ENCODE measurements at regions not wholly inside any gene's neighbourhood (a gene's known extent, or its start where the extent isn't known, plus 50 kb on each side); places are given as distances from the start of the nearest gene placed in this dataset.

DNA sequence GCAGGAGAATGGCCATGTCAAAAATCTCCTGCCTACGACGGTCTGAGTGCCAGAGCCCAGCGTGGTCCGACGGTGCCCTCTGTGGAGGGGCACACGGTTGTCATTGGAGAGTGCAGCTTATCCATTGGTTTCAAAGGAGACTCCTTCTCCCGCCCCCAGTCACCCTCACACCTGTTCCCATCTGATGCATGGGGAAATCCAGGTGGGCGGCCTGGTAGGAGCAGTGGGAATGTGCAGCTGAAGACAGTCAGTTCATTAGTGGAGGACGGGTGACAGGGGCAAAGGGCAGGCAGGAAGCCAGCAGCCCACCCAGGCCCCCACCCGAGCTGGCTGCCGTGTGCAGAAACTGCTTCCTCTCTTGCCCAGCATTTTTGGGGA, 162.3 kb downstream of the IRF8 start:
- no peak for DNase-seq (ENCODE audit: low spot score)

DNA sequence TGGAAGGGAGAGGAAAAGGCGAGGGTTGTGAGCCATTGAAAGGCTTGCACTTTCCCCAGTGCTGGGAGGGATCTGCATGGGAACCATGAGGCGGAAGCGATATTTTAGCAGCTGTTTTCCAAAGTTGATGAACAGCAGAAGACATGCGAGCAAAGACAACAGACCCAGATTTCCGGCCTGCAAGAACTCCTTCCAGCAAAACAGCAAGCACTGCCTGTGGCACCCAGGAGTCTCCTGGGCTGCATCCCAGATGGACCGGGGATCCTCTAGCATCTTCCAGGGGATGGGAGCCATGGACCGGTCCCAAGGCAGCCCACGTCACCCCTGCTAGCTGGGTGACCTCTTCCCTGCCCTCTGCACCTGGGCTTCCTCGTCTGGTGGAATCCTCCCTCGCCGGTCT, 162.8 kb downstream of the IRF8 start:
- no peak for DNase-seq (ENCODE audit: low spot score)

DNA sequence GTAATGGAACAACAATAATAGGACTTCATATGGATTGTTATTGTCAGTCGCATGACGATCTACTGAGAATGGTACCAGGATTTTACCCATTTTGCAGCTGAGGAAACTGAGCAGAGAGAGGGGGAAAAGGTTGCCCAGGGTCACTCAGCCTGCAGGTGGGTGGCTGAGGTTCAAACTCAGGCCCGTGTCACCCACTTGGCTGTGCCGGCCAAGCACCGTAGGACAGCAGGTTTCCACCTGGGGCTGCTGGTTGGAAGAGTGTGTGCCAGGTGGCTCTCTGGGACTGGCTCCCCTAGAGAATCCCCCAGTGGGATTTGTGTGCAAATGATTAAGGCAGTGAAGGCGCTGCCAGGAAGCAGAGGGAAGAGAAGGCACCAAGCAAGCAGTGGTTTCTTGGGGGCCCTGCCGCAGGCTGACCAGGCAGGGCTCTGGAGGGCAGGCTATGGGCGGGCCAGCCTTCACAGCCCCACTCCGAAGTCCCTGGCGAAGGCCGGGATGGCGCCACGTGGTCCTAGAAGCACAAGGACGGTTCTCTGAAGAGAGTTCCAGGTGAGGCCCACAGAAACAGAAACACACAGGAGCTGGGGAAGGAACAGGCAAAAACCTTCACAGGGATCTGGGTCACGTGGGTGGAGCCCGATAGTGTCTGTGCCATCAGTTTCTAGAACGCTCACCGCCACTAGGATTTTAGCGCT, 163.5 kb downstream of the IRF8 start:
- DNase-seq (ENCODE audit: low spot score) = no peak

DNA sequence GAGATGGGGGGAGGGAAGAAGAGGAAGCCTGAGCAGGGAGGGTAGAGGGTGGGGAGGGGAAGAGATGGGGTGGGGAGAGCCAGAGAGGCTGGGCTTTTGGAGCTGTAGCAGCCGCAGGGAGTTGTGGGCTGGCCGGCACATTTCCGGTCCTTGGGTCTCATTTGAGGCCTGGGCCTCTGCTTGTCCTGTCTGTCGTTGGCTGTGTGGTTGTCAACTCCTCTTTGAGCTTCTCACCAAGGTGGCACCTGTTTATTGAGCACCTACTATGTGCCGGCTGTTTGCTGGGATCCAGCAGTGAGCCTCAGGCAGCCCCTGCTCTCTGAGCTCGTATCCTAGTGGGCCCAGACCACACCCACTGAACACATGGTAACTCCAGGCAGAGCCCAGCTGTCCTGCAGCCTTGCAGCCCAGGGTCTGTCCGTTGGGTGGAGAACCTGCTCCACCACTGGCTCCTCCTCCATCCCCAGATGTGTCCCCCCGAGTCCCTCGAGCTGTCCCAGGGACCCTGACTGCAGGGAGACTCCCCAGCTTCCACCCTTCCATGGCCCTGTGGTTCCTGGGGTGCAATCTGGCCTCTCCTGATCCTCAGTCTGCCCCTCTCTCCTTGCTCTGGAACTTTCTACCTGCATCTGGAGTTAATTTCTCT, 164.9 kb downstream of the IRF8 start:
- no peak for DNase-seq (ENCODE audit: low spot score)

DNA sequence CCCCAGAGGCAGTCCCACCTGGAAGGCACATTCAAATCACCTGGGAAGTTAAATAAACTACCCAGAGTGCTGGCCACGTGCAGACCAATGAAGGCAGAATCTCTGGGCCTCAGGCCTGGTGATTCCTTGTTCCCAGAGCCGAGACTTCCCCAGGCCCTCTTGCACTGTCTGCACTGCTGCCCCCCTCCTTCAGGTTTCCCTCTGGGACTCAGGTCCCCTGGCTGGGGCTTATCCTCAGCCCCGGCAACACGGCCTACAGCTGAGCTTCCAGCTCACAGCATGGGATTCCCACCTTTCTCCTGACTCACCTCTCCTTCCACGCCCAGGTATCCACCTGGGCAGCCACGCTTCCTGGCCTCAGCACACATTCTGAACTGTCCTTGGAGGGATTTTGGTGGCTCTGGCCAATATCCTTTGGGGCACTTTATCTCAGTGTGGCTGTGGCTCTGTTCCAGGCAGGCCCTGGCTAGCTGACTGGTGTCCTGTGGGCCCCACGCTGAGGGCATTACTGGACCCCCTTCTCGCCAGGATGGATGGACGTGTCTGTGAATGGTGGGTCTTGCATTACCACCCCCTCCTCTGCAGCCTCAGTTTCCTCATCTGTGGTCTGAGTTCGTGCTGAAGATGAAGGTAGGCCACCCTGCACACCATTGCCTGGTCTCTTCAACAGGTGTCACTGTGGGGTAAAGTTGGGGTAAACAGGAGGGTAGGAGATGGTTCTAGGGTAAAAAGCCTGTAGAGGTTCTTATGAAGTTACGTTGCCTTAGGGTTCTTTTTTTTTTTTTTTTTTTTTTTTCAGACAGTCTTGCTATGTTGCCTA, 165.7 kb downstream of the IRF8 start:
- DNase-seq (ENCODE audit: low spot score) = no peak

DNA sequence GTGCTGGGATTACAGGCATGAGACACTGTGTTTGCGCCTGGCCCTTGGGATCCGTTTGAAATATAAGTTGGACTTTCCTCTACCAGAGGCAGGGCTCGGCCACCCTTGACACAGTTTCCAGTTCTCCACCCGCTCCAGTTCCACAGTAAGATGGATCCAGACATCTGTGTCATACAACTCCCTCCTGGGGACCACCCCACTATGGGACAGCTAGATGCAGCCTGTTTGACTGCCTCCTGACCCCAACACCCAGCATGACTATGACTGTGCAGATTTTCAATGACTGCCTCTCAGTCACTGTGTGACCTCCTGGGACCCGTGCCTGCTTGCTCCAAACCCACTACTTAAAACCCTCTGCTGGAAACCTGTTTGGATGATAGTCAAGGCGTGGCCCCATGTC, 166.7 kb downstream of the IRF8 start:
- no peak for DNase-seq (ENCODE audit: low spot score)

DNA sequence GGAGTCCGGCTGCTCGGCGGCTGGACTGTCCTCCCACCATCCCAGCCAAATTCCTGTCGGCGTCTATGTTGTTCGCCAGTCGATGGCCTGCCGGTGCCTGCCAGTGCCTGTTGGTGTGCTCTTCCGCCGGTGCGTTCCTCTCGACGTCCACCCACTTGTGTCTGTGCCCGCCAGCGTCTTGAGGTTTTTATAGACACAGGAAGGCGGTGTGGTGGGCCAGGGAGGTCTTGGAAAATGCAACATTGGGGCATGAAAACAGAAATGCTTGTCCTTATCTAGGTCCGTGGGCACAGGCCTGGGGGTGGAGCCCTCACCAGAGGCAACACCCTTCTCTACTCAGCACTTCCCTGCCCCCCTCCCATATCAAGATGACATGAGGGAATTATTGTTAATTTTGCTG, 167.8 kb downstream of the IRF8 start:
- DNase-seq (ENCODE audit: low spot score) = no peak

DNA sequence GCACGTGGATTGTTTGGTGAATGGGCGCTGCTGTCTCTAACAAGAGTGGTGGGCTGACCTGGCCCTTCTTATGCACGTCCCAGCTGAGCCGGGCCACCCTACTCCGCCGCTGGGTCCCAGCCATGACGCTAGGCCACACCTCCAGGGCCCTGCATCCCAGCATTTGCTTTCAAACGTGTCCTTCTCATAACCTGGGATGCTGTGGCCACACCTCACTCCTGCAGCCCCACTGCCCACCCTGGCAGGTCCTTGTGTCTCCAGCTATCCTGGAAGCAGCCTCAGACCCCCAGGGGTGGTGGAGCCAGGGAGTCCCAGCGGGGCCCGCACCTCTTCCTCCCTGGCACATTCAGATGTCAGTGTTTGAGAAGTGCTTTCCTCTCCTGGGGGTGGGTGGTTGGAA, 168.6 kb downstream of the IRF8 start:
- DNase-seq (ENCODE audit: low spot score) = no peak

DNA sequence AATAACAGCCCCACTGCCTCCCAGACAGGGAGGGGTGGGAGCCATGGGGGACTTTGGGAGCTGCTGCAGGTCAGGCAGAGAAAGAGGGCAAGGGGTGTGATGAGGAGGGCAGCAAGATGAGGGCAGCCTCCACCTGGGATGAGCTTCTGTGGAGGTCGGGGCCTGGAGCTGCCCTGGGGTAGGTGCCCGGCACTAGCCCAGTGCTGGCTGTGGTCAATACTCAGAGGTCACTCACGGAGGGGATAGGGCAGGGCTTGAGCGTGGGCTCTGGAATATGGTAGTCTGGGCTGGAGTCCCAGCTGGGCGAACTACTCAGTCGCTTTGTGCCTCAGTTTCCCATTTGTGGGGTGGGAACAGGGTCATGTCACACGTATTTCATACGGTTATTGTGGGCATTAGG, 169.0 kb downstream of the IRF8 start:
- no peak for DNase-seq (ENCODE audit: low spot score)

DNA sequence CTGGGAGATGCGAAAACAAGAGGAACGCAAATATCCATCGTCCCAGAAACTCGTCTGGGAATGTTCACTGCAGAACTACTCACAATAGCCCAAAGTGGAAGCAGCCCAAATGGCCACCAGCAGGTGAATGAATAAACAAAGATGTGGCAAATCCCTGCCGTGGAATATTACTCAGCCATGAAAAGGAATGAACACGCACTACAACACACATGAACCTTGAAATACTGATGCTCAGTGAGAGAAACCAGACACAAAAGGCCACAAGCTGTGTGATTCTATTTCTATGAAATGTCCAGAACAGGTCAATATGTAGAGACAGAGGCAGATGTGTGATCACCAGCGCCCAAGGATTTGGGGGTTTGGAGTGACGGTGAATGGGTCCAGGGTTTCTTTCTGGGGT, 169.8 kb downstream of the IRF8 start:
- DNase-seq (ENCODE audit: low spot score) = no peak

DNA sequence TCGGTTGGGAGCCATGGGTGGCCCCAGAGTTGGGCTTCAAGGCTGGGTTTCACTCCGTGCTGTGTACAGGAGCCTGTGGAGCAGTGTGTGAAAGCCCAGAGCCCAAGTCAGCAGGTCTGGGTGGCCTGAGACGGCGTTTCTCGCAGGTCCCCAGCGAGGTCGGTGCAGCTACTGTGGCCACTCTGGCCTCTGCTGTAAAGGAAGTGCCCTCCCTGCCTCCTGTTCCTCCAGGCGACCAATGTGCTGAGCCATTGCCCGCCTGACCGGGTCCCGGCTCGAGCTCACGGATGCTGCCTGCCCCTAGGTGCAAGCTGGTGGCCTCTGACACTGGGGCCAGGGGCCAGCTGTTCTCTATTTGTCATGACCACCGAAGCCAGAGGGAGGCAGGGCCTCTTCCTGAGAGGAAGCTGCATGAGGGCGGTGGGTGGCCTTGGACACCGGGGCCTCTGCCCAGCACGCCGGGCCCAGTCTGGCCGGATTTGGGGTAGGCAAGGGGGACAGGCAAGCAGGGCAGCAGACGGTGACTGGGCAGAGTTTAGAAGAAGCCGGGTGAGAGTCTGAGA, 170.9 kb downstream of the IRF8 start:
- DNase-seq (ENCODE audit: low spot score) = no peak

DNA sequence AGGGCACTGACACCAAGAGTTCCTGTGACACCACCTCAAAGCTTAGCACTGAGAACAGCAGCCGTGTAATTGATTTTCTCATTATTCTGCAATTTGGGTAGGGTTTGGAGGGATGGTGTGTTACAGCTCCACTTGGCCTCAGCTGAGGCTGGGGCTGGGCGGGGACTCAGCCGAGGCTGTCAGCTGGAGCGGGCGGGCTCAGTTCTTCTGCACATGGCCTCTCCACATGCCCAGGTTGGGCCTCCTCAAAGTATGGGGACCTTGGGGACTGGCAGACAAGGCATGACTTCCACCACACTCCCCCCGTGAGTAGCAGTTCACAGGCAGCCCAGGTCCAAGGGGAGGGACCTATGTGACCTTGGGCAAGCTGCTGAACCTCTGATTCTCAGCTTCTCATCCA, 171.5 kb downstream of the IRF8 start:
- no peak for DNase-seq (ENCODE audit: low spot score)

DNA sequence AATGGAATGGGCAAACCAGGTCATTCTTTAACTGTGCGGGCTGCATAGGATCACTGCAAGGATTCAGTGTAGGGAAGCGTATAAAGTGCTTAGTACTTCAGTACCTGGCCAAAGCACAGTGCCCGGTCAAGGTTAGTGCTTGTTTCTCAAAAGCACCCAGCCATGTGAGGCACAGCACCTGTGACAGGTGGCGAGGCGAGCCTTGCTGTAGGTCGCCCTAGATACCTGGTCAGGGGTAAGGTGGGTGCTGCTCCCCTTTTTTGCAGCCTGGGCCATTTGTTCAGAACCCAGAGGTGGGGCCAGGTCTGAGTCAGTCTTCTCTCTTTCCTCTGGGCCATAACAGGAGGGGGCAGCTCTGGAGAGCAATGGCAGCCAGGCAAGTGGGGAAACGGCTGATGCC, 172.0 kb downstream of the IRF8 start:
- no peak for DNase-seq (ENCODE audit: low spot score)

DNA sequence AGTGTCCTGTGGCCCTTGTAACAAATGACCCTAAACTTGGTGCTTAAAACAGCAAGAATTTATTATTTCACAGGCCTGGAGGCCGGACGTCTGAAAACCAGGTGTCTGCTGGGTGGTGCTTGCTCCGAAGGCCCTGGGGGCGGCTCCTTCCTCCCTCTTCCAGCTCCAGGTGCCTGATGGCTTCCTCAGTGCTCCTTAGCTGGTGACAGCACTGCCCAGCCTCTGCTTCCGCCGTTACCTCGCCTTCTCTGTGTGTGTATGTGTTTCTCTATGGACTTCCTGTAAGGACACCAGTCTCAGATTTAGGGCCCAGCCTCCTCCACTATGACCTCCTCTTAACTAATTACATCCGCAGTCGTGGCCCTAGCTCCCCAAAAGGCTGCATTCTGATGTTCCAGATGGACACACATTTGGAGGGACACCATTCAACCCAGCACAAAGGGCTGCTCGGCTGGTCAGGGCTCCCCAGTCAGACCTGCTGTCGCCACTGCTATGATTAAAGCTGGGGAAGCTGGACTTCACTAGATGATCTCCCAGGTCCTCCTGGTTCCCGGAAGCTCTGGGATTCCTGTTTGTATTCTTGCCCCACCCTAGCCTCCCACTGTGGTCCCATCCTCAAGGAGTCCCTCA, 172.8 kb downstream of the IRF8 start:
- no peak for DNase-seq (ENCODE audit: low spot score)

DNA sequence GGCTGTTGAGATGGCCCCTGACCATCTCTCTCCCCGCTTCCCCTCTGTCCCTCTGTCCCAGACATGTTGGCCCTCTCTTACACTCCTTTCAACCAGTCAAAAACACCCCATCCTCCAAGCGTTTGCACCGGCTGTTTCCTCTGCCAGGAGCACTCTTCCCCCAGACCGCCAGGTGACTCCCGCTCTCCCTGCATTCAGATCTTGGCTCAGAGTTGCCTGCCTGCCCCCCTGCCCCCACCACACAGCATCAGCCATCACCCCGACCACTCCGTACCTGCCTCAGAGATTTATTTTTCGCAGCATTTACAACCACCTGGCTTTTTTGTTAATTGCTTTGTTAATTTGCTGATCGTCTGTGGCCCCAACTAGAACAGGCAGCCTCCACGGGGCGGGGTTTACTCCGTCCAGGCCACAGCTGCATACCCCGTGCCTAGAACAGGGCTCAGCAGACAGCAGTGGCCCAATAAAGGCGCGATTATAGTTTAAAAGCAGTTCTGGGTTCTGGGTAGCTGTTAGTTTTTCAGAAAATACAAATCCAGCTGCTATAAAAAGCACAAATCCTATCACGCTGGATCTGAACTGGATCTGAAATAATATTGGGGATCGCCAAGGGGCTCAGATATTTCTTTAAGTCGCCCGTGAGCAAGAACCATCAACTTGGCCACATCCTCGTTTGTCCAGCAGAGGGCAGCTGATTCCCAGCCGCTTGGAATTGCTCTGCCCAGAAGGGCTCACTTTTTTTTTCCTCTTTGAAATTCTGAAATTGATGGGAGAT, 173.6 kb downstream of the IRF8 start:
- peak; percentile 73 for DNase-seq (ENCODE audit: low spot score)

DNA sequence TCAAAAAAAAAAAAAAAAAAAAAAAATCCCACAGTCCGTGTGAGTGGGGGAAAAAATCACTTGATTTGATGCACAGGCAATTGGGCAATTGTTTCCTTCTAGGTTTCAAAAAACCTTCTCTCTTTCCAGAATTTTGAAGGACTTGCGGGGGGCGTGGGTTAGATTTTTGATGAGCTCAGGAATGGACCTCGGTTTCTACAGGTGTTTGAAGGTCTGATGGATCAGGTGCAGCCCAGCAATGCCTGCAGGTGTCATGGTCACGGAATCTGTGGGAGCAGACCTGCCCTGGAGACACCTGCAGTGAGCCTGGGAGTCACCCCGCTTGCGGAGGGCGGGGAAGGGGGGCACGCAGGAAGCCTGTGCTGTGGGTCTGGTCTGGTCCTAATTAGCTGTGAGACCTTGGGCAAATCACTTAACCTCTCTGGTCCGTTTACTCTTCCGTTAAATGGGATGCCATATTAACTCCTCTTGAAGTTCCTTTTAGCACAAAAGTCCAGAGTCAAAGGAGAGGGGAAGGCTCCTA, 174.2 kb downstream of the IRF8 start:
- DNase-seq (ENCODE audit: low spot score) = no peak

DNA sequence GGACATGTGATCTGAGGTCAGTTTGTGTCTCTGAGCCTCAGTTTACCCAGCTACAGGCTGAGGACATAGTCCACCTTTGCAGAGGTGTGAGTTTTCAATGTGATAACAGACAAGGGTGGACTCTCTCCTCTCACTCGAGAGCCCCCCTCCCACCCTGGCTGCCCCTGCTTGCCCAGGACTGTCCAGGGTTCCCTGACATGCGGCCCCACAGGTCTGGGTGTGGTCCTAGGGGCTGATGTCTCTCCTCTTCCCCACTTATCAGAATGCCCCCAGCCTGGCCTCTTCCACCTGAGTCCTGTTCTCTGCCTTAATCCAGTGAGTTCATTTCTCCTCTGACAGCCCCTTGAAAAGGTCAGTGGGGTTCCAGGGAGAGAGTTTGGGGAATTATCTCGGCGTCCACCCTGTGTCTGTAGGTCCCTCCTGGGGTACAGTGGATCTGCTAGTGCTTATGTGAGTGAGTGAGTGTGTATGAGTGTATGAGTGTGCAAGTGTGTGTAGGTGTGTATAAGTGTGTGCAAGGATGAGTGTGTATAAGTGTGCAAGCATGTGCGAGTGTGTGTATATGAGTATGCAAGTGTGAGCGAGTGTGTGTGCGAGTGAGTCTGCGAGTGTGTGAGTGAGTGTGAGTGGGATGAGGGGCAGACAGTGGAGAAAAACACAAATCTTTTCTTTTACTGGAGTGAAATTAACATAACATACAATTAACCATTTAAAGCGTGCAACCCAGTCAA, 175.0 kb downstream of the IRF8 start:
- DNase-seq (ENCODE audit: low spot score) = no peak

DNA sequence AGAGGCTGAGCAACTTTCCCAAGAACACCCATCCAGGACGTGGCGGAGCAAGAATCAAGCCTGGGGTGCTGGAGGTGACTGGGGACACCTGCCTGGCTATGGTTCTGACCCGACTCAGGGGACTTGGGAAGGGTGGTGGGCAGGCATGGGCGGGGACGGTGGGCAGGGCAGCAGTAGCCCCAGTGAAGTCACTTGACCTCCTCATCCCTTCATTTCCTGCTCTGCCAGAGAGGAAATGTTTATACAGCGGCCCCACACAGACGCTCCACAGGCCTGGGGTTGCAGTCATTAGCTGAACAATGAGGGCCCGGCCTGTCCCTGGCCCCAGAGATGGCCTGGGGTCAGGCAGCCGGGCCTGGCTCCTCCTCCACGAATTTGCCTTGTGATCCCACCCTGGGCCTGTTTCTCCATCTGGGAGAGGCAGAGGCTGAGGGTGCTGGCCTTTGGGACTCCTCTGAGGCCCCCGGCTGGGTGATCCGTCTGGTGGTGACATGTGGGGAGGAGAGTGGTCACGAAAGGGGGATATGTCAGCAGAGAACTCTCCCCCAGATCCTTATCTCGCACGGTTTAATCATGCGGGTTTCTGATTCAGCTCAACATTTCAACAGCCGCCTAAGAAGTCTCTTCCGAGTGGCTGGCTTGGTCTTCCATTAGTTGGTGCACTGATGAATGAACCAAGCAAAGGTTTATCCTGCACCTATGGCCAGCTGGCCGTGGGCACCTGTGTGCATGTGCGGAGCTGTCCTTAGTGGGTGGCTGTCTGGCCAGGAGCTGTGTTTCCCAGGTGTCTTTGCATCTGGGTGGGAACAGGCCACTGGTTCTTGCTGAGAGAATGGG, 175.9 kb downstream of the IRF8 start:
- no peak for DNase-seq (ENCODE audit: low spot score)

DNA sequence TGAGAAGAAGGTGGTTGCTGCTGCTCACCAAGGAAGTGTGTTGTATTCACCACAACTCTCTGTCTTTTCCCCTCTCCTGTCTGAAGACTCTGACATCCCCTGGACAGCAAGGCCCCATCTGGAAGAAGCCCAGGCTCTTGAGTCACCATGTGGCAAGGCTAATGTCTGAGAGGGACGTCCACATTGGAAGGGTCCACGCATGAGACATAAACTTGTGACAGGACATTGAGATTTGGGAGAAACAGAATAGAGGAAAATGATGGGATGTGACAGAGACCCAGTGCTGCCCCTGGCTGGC, 176.5 kb downstream of the IRF8 start:
- no peak for DNase-seq (ENCODE audit: low spot score)

DNA sequence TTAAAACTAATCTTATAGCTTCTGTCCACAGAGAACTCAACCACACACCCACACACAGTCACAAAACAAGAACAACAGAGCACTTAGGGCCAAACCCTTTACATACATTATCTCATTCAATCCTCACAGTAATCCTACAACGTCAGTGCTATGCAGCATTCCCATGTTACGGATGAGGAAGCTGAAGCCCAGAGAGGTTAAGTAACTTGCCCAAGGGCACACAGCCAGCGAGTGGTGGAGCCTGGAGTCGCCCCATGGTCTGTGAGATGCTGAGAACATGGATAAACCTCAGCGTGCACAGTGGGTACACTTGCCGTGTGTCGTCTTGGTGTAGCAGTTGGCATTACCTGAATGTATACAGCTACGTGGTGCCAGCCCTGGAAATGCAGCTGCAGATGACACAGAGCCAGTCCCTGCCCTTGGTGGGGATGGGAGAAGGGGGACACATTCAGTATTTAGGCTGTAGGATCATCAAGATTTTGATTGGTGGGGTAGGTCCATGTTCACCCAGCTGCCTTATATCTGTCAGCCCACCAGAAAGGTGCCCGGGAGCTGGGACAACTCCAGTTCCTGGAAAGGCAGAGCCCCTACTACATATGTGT, 177.0 kb downstream of the IRF8 start:
- no peak for DNase-seq (ENCODE audit: low spot score)

Measured in HuH-7.5 (cell line).